ENCODE measurements at regions not wholly inside any gene's neighbourhood (a gene's known extent, or its start where the extent isn't known, plus 50 kb on each side); places are given as distances from the start of the nearest gene placed in this dataset.

- H3K27me3 Mint-ChIP-seq (ENCODE audit: insufficient read depth): peaks cover 50% of the 10 kb centered on the region
Measured at GRCh38 chr2:19841918-19842693, 59.7 kb downstream of the TTC32 start.

GRCh38 chr2:19839438-19839837, 62.3 kb downstream of the TTC32 start:
- Mint-ChIP-seq H3K4me1 (ENCODE audit: low read depth) (no peaks in the 10 kb centered on the region), H3K27me3 (ENCODE audit: insufficient read depth) (peaks cover 40% of the 10 kb centered on the region), H3K9me3 (no peaks in the 10 kb centered on the region), H3K36me3 (ENCODE audit: low read depth) (no peaks in the 10 kb centered on the region), H3K27ac (no peak overlapping the region), H3K4me3 (no peak overlapping the region)
- TF ChIP-seq CTCF (IDR thresholded peaks at IDR 0.05): no peak
- no peak for DNase-seq

More at GRCh38 chr2:19841918-19842693, 59.7 kb downstream of the TTC32 start:
- no peak overlapping the region for H3K27ac Mint-ChIP-seq
- no peak for DNase-seq
- no peak overlapping the region for H3K4me3 Mint-ChIP-seq
- TF ChIP-seq CTCF (IDR thresholded peaks at IDR 0.05): no peak
- H3K4me1 Mint-ChIP-seq (ENCODE audit: low read depth): no peaks in the 10 kb centered on the region
- no peaks in the 10 kb centered on the region for H3K36me3 Mint-ChIP-seq (ENCODE audit: low read depth)
- H3K9me3 Mint-ChIP-seq: no peaks in the 10 kb centered on the region

DNA sequence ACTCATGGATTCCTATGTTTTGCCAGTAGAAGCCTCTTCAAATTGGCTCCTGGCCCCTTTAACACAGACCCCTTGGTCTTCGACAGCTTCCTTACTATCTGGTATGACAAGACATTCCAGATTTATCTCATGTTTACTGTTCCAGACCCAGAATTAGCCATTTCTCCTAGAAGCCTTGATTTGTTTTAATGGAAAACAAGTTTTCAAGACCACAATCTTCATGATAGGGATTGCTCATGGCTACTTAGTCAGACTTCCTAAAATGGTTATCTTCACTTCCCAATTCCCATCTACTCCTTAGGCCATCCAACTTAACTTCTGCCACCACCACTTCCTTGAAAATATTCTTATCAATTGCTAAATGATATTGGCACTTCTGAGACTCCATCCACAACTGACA, 63.2 kb downstream of the TTC32 start:
- Mint-ChIP-seq H3K4me1 (ENCODE audit: low read depth) (no peaks in the 10 kb centered on the region), H3K27ac (no peak overlapping the region), H3K36me3 (ENCODE audit: low read depth) (no peaks in the 10 kb centered on the region), H3K4me3 (no peak overlapping the region), H3K9me3 (no peaks in the 10 kb centered on the region), H3K27me3 (ENCODE audit: insufficient read depth) (peaks cover 37% of the 10 kb centered on the region)
- TF ChIP-seq CTCF (IDR thresholded peaks at IDR 0.05): no peak
- DNase-seq: no peak

- H3K4me1 Mint-ChIP-seq (ENCODE audit: low read depth): no peaks in the 10 kb centered on the region
- no peak overlapping the region for H3K4me3 Mint-ChIP-seq
- no peaks in the 10 kb centered on the region for H3K9me3 Mint-ChIP-seq
- peaks cover 33% of the 10 kb centered on the region for H3K27me3 Mint-ChIP-seq (ENCODE audit: insufficient read depth)
- H3K27ac Mint-ChIP-seq: no peak overlapping the region
- no peak for DNase-seq
- no peak for TF ChIP-seq CTCF (IDR thresholded peaks at IDR 0.05)
- H3K36me3 Mint-ChIP-seq (ENCODE audit: low read depth): no peaks in the 10 kb centered on the region
Measured at GRCh38 chr2:19837235-19837766, 64.5 kb downstream of the TTC32 start.

- H3K36me3 Mint-ChIP-seq (ENCODE audit: low read depth): no peaks in the 10 kb centered on the region
- no peak overlapping the region for H3K4me3 Mint-ChIP-seq
- no peak for DNase-seq
- H3K4me1 Mint-ChIP-seq (ENCODE audit: low read depth): no peaks in the 10 kb centered on the region
- H3K27me3 Mint-ChIP-seq (ENCODE audit: insufficient read depth): peaks cover 27% of the 10 kb centered on the region
- no peaks in the 10 kb centered on the region for H3K9me3 Mint-ChIP-seq
- no peak for TF ChIP-seq CTCF (IDR thresholded peaks at IDR 0.05)
- no peak overlapping the region for H3K27ac Mint-ChIP-seq
Measured at GRCh38 chr2:19835781-19836281, 66.0 kb downstream of the TTC32 start.
